Pancreas (tissue), 10 donors: ENCODE measurements at regions not wholly inside any gene's neighbourhood (a gene's known extent, or its start where the extent isn't known, plus 50 kb on each side); places are given as distances from the start of the nearest gene placed in this dataset.

Experiments used
- ATAC-seq, 4 donors: fragments of 200-7000 bp; cut with Tn5 transposase; one replicate each; pipeline versions ENCODE4 v1.8.0 to v1.9.1; 2020; ENCODE audit warnings: mild to moderate bottlenecking in 4 of 4, moderate library complexity in 4 of 4
- DNase-seq, 6 donors: peaks; one replicate each; pipeline ENCODE4 v3.0.0-alpha.2; 2020
- FAIRE-seq: peaks from 2 replicates; lab custom pipeline; 2012; peaks lifted over from hg19 to GRCh38; lab: Jason Lieb, UNC
- H3K27ac ChIP-seq, 4 donors: fragments of 200-600 bp; sonication (generic); 1 replicate in 3 of 4; 2 replicates in 1 of 4; pipeline versions ENCODE4 v1.5.0 to v1.8.0; 2020
- H3K27me3 ChIP-seq, 4 donors: fragments of 200-600 bp; one replicate each; pipeline ENCODE4 v1.8.0; 2021
- H3K36me3 ChIP-seq, 3 donors: fragments of 200-600 bp; sonication (generic) in 1 of 3; one replicate each; pipeline versions ENCODE4 v1.5.0 to v1.8.0; 2020 to 2021
- H3K4me1 ChIP-seq, 3 donors: fragments of 200-600 bp; one replicate each; pipeline ENCODE4 v1.8.0; 2021
- H3K4me3 ChIP-seq, 4 donors: fragments of 200-600 bp; sonication (generic) in 2 of 4; one replicate each; pipeline versions ENCODE4 v1.5.0 to v1.8.0; 2020 to 2021
- H3K9me3 ChIP-seq, 4 donors: fragments of 200-600 bp; one replicate each; pipeline ENCODE4 v1.8.0; 2021
- CTCF ChIP-seq, 4 donors: fragments of 200-600 bp; sonication (generic) in 3 of 4; IDR thresholded peaks; one replicate each; pipeline versions ENCODE4 v1.5.0 to v1.8.0; 2021; ENCODE audit warnings: antibody characterized with exemption in 4 of 4
- WGBS, 2 donors: extraction: QIAGEN DNeasy Blood & Tissue Kit; methylation state at CpG; one replicate each; pipeline ENCODE4 v1.1.7; 2013; 5-methylcytosine and 5-hydroxymethylcytosine counted together
- intact Hi-C, 3 donors: fragments of 100-400 bp; cut with DNase I; formaldehyde crosslinking; loops; one replicate each; pipeline versions ENCODE4 v1.11.1 to v1.14.2; 2022
- donor health status: healthy with polysubstance abuse.
- donor health status: DM: no; HTN: no; CAD: no; lungs with moderate emphysema.
- donor health status: DM: no; HTN: no; CAD: no.
- donor health status: control.
- donor health status: control.
- donor health status: Bipolar disorder and iron deficiency.
- donor health status: DM: yes; HTN: yes; CAD: no.
- donor health status: DM: no; HTN: no; CAD: no.
- donor health status: DM: no; HTN: no; CAD: no.
- donor health status: DM: yes; HTN: yes; CAD: no.

- Histone ChIP-seq H3K4me1 (no peaks in the 10 kb centered on the region), H3K4me3 (no peak overlapping the region), H3K9me3 (no peaks in the 10 kb centered on the region), H3K36me3 (no peaks in the 10 kb centered on the region), H3K27me3 (peaks cover 0 to 4% (median 0%) of the 10 kb centered on the region in 4 donors), H3K27ac (no peak overlapping the region)
- intact Hi-C loops = no loop called here
- DNase-seq = no peak
- FAIRE-seq = no peak
- 86 to 93% methylated on average over 6 of the region's 6 CpGs for WGBS, 2 donors
- ATAC-seq = no peak
- TF ChIP-seq CTCF (IDR thresholded peaks at IDR 0.05) = no peak
Measured at GRCh38 chr21:38880577-38880966, 74.8 kb downstream of the ETS2 start.

- ATAC-seq = no peak
- WGBS, 2 donors = 52 to 57% methylated on average over 4 of the region's 4 CpGs
- DNase-seq = no peak
- H3K9me3 ChIP-seq = no peaks in the 10 kb centered on the region
- no peak overlapping the region for H3K27ac ChIP-seq
- no peak overlapping the region for H3K4me3 ChIP-seq
- intact Hi-C loops = no loop called here
- no peaks in the 10 kb centered on the region for H3K36me3 ChIP-seq
- no peak for FAIRE-seq
- TF ChIP-seq CTCF (IDR thresholded peaks at IDR 0.05) = no peak
- peaks cover 0 to 4% (median 0%) of the 10 kb centered on the region in 4 donors for H3K27me3 ChIP-seq
- no peaks in the 10 kb centered on the region for H3K4me1 ChIP-seq
Measured at GRCh38 chr21:38879912-38880576, 74.3 kb downstream of the ETS2 start.

GRCh38 chr21:38878379-38879179 is 72.8 kb downstream of the ETS2 start:
- Histone ChIP-seq H3K36me3 (no peaks in the 10 kb centered on the region), H3K27me3 (peaks cover 0 to 4% (median 0%) of the 10 kb centered on the region in 4 donors), H3K4me3 (no peak overlapping the region), H3K9me3 (no peaks in the 10 kb centered on the region), H3K27ac (no peak overlapping the region), H3K4me1 (no peaks in the 10 kb centered on the region)
- FAIRE-seq = no peak
- DNase-seq = no peak
- ATAC-seq = no peak
- no peak for TF ChIP-seq CTCF (IDR thresholded peaks at IDR 0.05)
- WGBS, 2 donors = 43 to 45% methylated on average over 1 of the region's 1 CpG
- intact Hi-C loops = no loop called here

- no peak overlapping the region for H3K4me3 ChIP-seq
- FAIRE-seq (no peak), DNase-seq (no peak), ATAC-seq (no peak)
- no peaks in the 10 kb centered on the region for H3K4me1 ChIP-seq
- H3K36me3 ChIP-seq = no peaks in the 10 kb centered on the region
- intact Hi-C loops = no loop called here
- WGBS, 2 donors = 68 to 75% methylated on average over 10 of the region's 10 CpGs
- H3K27me3 ChIP-seq = peaks cover 0 to 2% (median 0%) of the 10 kb centered on the region in 4 donors
- no peak overlapping the region for H3K27ac ChIP-seq
- H3K9me3 ChIP-seq = no peaks in the 10 kb centered on the region
- no peak for TF ChIP-seq CTCF (IDR thresholded peaks at IDR 0.05)
Measured at GRCh38 chr21:38875694-38876492, 70.2 kb downstream of the ETS2 start.
